HS-5 (cell line): ENCODE measurements at regions not wholly inside any gene's neighbourhood (a gene's known extent, or its start where the extent isn't known, plus 50 kb on each side); places are given as distances from the start of the nearest gene placed in this dataset.
"Not testable (repeated sequence)": the region's sequence is repeated elsewhere in the genome, so short reads cannot be mapped to it uniquely, and the experiment has no call there.

Experiments
- DNase-seq: peaks from one replicate; pipeline ENCODE4 v3.0.0-alpha.2; 2012; ENCODE audit warnings: low read depth

GRCh38 chr2:111287646-111288568 is 167.2 kb downstream of the BCL2L11 start:
- not testable (repeated sequence) for DNase-seq

- DNase-seq = not testable (repeated sequence)
Measured at GRCh38 chr2:111290370-111290769, 169.7 kb downstream of the BCL2L11 start.

DNA sequence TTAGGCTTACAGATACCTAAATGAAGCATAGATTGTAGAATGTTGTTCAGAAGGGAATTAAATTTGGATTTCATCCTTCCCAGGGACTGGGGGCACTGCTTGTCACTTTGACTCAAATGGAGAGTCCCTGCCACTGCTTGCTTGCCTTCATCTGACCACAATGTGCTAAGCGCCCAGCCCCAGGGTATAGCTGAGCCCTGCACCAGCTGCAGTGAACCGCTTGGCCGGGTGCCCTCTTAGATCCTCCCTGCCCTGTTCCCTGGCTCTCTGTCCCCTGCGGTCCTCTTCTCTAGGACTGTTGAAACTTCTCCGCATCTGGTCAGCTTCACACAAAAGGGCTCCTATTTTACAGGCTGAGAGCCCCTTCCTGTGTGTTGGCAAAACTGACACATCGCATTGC is 170.9 kb downstream of the BCL2L11 start:
- not testable (repeated sequence) for DNase-seq

DNA sequence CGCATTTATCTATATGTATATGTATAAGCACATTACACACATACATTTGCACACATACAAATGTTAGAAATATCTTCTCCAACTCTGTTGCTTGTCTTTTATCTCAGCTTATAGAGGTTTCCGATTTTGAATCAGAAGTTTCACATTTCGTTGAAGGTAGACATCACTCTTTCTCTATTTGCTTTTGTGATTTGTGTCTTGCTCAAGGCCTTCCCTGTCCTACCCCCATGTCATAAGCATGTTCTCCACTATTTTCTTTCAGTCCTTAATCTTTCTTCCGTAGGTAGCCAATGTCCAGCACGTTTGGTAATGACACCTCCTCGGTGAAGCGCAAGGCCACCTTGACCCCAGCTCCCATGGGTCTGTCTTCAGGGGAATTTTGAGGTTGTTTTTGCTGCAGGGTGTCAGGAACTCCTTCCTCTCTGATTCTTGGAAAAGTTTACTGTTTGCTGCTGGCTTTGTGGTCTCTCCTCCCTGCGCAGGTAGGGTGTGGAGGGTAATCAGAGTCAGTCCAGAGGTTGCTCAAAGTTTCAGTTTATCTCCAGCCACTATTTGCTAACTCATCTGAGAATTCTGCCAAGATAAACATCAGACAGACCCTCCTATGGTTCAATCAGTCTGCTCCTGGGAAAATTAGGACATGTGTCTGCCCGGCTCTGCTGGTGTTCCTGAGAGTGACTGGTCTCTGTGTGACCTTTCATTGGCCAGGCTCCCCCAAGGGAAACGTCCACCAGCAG is 171.7 kb downstream of the BCL2L11 start:
- not testable (repeated sequence) for DNase-seq

- not testable (repeated sequence) for DNase-seq
Measured at GRCh38 chr2:111294699-111295098, 174.0 kb downstream of the BCL2L11 start.

GRCh38 chr2:111296122-111296804 is 175.5 kb downstream of the BCL2L11 start:
- DNase-seq = not testable (repeated sequence)

GRCh38 chr2:111297128-111297527 is 176.4 kb downstream of the BCL2L11 start:
- DNase-seq = not testable (repeated sequence)

DNA sequence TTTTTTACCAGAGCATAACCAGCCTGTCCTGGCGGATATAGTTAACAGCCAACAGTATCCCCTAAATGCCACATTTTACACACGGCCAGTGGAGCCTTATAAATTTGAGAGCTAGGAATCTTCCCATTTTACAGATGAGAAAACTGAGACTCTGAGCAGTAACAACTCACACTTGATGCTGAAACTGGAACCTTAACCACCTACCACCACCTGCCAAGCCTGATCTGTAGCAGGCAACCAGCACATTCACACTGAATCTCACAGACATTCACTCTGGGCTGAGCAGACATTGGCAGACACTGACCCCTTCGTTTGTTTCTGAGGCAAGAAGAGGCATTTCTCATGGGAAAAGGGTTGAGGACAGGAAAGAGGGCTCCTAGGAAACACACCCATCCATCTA is 178.2 kb downstream of the BCL2L11 start:
- DNase-seq = not testable (repeated sequence)

GRCh38 chr2:111299635-111300034 is 178.9 kb downstream of the BCL2L11 start:
- DNase-seq = not testable (repeated sequence)

DNA sequence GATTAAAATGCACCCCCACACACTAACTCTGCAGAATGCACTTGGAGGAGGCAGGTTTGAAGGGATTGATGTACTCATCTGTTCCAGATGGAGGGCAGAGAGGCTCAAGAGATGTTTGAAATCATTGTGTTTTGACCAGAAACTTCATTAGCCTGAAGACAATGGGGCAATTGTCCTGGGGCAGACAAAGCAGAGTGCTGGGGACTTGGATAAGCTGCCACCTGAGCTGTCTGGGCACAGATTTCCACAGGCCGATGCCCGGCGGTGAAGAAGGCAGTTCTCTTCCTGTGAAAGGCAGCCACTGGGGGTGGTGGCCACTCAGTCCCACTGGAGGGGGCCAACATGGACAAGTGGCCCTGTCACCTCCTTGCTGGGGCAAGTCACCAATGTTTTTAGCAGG is 181.0 kb downstream of the BCL2L11 start:
- DNase-seq = not testable (repeated sequence)

GRCh38 chr2:111302397-111303218 is 181.9 kb downstream of the BCL2L11 start:
- DNase-seq = not testable (repeated sequence)

DNA sequence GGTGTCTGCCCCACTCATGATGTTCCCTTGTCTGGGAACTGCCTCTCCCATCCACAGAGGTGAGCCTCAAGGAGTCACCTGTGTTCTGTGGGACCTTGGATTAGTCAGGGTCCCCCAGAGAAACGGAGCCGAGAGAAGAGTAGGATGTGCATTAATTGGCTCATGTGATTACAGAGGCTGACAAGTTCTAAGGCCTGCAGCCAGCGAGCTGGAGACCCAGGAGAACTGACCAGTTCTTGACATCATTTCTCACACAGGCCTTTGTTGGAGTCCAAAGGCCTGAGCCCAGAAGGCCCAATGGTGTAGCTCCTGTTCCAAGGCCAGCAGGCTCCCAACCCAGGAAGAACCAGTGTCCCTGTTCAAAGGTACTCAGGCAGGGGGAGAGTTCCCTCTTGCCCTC is 186.6 kb downstream of the BCL2L11 start:
- not testable (repeated sequence) for DNase-seq

- not testable (repeated sequence) for DNase-seq
Measured at GRCh38 chr2:111309231-111310075, 188.7 kb downstream of the BCL2L11 start.

DNA sequence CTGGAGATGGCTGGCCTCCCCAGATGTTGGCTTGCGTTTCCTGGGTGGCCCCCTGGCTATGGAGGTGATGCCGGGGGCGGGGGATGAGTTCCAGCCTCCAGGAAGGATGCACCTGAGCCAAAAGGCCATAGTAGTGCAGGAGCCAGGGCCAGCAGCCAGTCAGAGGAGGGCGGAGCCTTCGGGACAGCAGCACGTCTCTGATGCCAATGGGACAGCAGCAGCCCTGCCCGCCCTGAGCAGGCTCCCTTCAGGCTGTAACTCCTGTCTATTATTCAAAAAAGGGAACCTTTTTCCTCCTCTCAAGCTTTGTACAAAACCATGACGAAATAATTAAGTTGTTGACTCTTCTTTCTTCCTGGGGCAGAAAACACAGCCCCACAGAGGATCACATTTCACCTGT is 189.7 kb downstream of the BCL2L11 start:
- DNase-seq = not testable (repeated sequence)

DNA sequence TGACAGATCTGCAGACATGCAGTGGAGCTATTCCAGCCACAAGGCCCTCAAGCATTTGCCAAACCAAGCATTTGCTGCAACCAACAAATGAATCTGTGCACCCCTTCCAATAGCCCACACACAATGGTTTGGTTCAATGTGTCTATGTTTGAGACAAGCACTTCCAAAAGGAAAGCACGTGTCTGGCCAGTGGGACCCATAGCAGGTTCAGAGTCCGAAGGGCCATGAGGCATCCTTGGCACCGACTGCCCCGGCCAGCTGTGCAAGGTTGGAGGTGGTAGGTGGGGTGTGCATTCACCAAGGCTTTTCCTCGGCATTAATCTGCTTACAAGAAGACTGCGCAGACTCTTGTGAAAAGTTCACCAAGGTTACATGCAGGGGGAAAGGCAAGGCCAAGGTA is 190.9 kb downstream of the BCL2L11 start:
- not testable (repeated sequence) for DNase-seq

DNA sequence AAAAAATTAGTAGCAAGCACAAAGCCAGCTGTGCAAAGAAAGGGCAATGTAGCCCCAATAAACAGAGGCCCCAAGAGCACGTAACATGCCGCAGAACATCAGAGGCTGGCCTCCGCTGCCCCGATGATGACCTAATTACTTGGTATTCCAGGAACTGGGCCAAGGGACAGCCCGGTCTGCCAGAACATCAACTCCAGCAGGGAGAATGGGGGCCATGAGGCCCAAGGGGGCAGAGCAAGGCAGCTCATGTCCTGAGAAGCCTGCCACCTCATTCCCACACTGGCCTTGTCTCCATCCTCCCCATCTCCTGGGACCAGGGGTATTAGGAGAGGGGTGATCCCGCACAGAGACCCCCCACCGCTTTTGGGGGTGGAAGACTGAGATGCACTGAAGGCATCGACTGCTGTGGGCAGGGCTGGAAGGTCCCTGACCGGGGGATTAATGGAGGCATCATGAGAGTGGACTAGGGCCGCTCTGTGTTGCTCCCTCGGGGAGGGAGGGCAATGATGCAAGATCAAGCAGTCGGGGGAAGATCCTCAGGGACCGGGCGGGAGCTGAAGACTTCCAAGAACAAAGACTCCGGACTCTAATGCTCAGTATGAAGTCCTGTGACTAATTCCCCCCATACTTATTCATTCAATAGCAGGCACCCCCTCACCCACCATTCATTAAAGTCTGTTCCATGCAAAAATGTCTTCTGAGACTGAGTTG is 192.3 kb downstream of the BCL2L11 start:
- not testable (repeated sequence) for DNase-seq

GRCh38 chr2:111313711-111314110 is 193.0 kb downstream of the BCL2L11 start:
- DNase-seq = not testable (repeated sequence)

GRCh38 chr2:111315188-111315917 is 194.6 kb downstream of the BCL2L11 start:
- not testable (repeated sequence) for DNase-seq

DNA sequence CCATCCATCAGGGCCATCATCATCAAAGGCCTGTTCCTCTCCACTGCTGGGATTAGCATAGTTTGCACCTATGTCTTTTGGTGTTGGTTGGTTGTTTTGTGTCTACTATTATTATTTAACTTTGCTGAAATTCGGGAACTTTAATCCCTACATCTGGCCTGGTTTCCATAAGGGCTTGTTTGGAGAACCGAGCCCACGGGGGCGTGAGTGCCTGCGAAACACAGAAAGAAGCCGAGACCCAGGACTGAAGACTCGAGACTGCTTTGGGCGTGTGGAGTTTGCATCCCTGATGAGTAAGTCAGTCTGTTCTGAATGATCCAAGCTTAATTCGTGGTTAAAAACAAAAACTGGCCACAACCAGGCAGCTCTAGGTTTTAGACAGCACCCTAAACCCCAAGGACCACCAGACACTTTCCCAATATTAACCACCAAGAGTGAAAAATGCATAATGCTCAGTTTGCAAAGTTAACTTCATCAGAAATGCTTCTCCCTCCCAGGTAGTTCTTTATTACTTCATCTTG is 195.6 kb downstream of the BCL2L11 start:
- not testable (repeated sequence) for DNase-seq
